HL-60 (cell line): ENCODE measurements at regions not wholly inside any gene's neighbourhood (a gene's known extent, or its start where the extent isn't known, plus 50 kb on each side); places are given as distances from the start of the nearest gene placed in this dataset.

Source experiments
- DNase-seq, 2 experiments: peaks; one replicate each; pipeline ENCODE4 v3.0.0-alpha.2; 2010 to 2020; ENCODE audit warnings: low read depth in 1 of 2, low spot score in 1 of 2
- H3K27ac ChIP-seq: fragments of 250-450 bp; sonication (Bioruptor Pico); replicated peaks from 2 replicates; pipeline ENCODE4 v1.5.1; 2020; ENCODE audit warnings: mild to moderate bottlenecking, moderate library complexity
- H3K27me3 ChIP-seq: fragments of 250-450 bp; sonication (Bioruptor Pico); 2 replicates; pipeline ENCODE4 v1.5.1; 2021; ENCODE audit warnings: mild to moderate bottlenecking, moderate library complexity; ENCODE audit not compliant: insufficient read depth, poor library complexity, severe bottlenecking
- H3K4me3 ChIP-seq: replicated peaks from 2 replicates; pipeline ENCODE4 v1.5.1; 2011; ENCODE audit warnings: mild to moderate bottlenecking, control low read depth, low read length; ENCODE audit not compliant: insufficient read depth
- CTCF ChIP-seq: IDR thresholded peaks from one replicate; pipeline ENCODE4 v1.5.1; 2011; ENCODE audit warnings: low read length, control low read depth, inconsistent platforms; ENCODE audit not compliant: insufficient read depth
- GABPA ChIP-seq: IDR thresholded peaks from 2 replicates; pipeline ENCODE4 v1.6.1; 2012; ENCODE audit warnings: low read depth
- POLR2AphosphoS5 ChIP-seq: IDR thresholded peaks from 2 replicates; pipeline ENCODE4 v1.6.1; 2012; ENCODE audit warnings: low read depth
- SPI1 ChIP-seq: IDR thresholded peaks from 2 replicates; pipeline ENCODE4 v1.6.1; 2012; ENCODE audit warnings: low read depth, mild to moderate bottlenecking, borderline replicate concordance
- TF ChIP-seq, protein P1 (sequence below): IDR thresholded peaks from 2 replicates; pipeline ENCODE4 v1.6.1; 2012; ENCODE audit warnings: low read depth; ENCODE audit not compliant: insufficient replicate concordance

DNA sequence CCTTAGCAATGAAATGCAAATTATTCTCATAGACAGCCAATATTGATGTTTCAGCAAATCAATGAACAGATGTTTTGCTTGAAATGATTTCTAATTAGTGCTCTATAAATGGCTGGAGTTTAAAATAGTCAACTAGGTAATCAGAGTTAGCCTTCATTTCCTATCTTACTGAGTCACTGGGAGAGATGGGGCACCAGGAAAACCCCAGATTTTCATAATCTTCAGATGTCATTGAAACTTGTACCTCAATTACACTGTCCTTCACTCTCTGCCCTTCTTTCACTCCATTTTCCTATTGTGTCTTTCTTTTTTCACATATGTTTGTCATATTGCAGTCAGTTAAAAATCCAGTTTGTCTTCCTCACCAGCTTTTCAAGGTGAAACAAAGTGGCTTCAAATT is 92.7 kb downstream of the C12orf75 start:
- TF ChIP-seq, protein P1, sequence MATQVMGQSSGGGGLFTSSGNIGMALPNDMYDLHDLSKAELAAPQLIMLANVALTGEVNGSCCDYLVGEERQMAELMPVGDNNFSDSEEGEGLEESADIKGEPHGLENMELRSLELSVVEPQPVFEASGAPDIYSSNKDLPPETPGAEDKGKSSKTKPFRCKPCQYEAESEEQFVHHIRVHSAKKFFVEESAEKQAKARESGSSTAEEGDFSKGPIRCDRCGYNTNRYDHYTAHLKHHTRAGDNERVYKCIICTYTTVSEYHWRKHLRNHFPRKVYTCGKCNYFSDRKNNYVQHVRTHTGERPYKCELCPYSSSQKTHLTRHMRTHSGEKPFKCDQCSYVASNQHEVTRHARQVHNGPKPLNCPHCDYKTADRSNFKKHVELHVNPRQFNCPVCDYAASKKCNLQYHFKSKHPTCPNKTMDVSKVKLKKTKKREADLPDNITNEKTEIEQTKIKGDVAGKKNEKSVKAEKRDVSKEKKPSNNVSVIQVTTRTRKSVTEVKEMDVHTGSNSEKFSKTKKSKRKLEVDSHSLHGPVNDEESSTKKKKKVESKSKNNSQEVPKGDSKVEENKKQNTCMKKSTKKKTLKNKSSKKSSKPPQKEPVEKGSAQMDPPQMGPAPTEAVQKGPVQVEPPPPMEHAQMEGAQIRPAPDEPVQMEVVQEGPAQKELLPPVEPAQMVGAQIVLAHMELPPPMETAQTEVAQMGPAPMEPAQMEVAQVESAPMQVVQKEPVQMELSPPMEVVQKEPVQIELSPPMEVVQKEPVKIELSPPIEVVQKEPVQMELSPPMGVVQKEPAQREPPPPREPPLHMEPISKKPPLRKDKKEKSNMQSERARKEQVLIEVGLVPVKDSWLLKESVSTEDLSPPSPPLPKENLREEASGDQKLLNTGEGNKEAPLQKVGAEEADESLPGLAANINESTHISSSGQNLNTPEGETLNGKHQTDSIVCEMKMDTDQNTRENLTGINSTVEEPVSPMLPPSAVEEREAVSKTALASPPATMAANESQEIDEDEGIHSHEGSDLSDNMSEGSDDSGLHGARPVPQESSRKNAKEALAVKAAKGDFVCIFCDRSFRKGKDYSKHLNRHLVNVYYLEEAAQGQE: no peak
- TF ChIP-seq GABPA (no peak), SPI1 (no peak), CTCF (no peak), POLR2AphosphoS5 (no peak)
- Histone ChIP-seq H3K27ac (no peak overlapping the region), H3K4me3 (no peak overlapping the region), H3K27me3 (no peaks in the 10 kb centered on the region)
- DNase-seq: no peak

DNA sequence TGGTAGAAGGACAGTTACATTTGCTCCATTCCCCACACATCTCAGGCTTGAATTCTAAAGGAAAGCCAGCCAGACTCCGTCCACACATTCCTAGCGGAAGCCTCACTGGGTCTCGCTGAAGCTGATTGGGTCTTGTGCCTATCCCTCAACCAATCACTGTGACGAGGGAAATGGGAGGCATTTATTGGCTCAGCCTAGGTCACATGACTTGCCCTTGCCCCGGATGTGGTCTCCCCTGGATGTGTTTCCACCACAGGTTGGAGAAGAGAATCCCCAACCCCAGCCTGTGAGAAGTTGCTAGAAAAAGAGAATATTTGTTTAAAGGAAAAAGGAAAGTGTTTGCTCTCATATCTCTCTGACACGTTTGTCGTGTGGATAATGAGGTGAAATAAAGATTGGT is 93.4 kb downstream of the C12orf75 start:
- TF ChIP-seq SPI1 (no peak), GABPA (no peak), POLR2AphosphoS5 (no peak), CTCF (no peak)
- TF ChIP-seq, protein P1: no peak
- no peak for DNase-seq
- H3K4me3 ChIP-seq: no peak overlapping the region
- H3K27me3 ChIP-seq: no peaks in the 10 kb centered on the region
- no peak overlapping the region for H3K27ac ChIP-seq

GRCh38 chr12:105425254-105426174 is 95.0 kb downstream of the C12orf75 start:
- TF ChIP-seq SPI1 (no peak), CTCF (no peak), POLR2AphosphoS5 (no peak), GABPA (no peak)
- TF ChIP-seq, protein P1: no peak
- Histone ChIP-seq H3K27ac (no peak overlapping the region), H3K27me3 (no peaks in the 10 kb centered on the region), H3K4me3 (no peak overlapping the region)
- no peak for DNase-seq
